SU-DHL-6 (cell line): ENCODE measurements at regions not wholly inside any gene's neighbourhood (a gene's known extent, or its start where the extent isn't known, plus 50 kb on each side); places are given as distances from the start of the nearest gene placed in this dataset.

Experiments
- EZH2phosphoT487 ChIP-seq: fragments of 200-600 bp; sonication (generic), shearing (Covaris generic); conservative IDR thresholded peaks from 2 replicates; pipeline ENCODE4 v1.6.1; 2018; ENCODE audit warnings: mild to moderate bottlenecking, antibody characterized with exemption, low read length, moderate library complexity, mixed read lengths
- TF ChIP-seq, protein P1 (sequence below): fragments of 200-600 bp; sonication (generic); IDR thresholded peaks from one replicate; pipeline ENCODE4 v1.5.1; 2017; ENCODE audit warnings: antibody characterized with exemption, mild to moderate bottlenecking, low read length, moderate library complexity; ENCODE audit not compliant: insufficient read depth, poor library complexity, severe bottlenecking

- TF ChIP-seq, protein P1, sequence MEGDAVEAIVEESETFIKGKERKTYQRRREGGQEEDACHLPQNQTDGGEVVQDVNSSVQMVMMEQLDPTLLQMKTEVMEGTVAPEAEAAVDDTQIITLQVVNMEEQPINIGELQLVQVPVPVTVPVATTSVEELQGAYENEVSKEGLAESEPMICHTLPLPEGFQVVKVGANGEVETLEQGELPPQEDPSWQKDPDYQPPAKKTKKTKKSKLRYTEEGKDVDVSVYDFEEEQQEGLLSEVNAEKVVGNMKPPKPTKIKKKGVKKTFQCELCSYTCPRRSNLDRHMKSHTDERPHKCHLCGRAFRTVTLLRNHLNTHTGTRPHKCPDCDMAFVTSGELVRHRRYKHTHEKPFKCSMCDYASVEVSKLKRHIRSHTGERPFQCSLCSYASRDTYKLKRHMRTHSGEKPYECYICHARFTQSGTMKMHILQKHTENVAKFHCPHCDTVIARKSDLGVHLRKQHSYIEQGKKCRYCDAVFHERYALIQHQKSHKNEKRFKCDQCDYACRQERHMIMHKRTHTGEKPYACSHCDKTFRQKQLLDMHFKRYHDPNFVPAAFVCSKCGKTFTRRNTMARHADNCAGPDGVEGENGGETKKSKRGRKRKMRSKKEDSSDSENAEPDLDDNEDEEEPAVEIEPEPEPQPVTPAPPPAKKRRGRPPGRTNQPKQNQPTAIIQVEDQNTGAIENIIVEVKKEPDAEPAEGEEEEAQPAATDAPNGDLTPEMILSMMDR: no peak
- no peak for TF ChIP-seq EZH2phosphoT487
Observed at GRCh38 chrX:69238887-69239231, 73.6 kb upstream of the PJA1 start.
